ENCODE measurements at regions not wholly inside any gene's neighbourhood (a gene's known extent, or its start where the extent isn't known, plus 50 kb on each side); places are given as distances from the start of the nearest gene placed in this dataset.

DNA sequence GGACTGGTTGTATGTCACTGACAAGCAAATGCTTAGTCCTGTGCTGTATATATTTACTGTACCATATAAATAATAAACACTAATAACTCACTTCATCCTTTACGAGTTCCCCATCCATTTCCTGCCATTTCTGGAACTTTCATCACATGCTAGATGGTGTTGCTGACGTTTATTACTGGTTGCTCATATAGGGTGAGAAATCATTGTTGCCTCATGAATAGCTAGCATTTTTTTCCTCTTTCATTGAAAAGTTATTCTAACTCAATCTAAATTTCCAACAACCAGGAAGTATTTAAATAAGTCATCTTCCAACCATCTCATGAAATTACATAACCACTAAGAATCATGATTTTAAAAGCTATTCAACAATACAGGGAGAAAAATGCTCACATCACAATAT, 88.6 kb upstream of the RCN1 start:
- no peak for DNase-seq (ENCODE audit: low read depth)

DNA sequence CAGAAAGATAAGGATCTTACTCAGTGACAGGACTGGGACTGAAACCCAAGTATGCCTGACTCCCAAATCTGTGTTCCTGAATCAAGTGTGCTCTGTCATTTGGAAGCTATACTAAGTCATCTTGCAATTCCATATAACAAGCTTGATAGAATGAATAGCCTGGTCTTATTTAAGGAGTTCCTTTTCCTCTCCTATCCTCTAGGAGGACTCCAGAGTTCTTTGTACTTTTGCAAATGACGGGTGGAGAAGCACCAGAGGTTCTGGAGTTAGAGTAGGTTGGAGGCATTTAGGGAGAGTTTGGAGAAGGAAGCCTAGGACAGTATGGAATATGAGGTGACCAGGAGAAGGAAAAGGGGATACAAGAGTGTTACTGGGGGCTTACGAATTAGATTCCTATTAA, 92.9 kb upstream of the RCN1 start:
- no peak for DNase-seq (ENCODE audit: low read depth)

DNA sequence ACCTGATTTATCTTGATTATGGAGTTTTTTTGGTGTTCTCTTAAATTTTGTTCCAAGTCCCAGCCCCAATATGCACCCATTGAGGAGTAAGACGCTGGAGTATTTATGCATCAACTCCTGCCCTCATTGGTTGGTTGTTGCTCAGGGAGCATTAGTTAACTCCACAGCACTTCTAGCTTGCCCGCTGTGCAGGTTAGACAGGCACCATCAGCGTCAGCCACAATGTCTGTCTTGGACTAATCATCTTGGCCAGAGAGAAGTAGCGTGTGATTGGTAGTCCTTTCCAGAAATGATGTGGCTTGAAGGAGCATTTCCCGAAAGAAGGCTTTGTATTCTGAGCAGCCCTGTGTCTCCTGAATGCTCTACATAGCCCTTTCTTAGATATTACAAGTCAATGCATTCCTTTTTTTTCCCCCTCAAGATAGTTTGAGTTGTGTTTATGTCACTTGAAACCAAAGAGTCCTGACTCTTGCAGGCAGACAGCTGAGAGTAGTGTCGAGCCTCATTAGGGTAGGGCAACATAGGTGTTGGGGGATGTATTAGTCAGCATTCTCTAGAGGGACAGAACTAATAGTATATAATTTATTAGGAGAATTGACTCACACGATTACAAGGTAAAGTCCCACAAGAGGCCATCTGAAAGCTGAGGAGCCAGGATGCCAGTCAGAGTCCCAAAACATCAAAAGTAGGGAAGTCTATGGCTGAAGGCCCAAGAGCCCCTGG, 94.6 kb upstream of the RCN1 start:
- DNase-seq (ENCODE audit: low read depth), result no peak

DNA sequence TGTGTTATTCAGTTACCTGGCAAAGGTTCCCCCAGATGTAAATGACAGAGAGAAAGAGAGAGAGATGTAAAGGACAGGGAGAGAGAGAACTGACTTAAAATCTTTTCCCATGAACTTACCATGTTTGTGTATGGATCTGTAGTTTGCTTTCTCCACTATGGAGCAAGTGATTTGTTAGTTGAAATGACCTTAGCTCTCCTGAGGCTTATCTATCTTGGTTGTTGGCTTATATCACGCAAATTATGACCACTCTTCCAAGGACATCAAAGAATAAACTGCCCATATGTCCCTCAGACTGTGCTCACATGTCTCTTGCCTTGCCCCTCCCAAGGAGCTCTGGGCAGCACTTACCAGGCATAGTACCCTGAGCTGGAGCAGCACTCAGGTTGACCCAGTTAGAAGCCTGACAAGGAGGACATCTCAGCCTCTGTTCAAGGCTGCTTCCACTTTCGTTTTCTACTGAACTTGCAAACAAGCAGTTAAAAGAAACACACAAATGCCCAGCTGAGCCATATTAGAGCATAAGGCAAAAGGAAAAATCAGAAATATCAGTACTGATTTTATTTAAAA, 95.3 kb upstream of the RCN1 start:
- no peak for DNase-seq (ENCODE audit: low read depth)

DNA sequence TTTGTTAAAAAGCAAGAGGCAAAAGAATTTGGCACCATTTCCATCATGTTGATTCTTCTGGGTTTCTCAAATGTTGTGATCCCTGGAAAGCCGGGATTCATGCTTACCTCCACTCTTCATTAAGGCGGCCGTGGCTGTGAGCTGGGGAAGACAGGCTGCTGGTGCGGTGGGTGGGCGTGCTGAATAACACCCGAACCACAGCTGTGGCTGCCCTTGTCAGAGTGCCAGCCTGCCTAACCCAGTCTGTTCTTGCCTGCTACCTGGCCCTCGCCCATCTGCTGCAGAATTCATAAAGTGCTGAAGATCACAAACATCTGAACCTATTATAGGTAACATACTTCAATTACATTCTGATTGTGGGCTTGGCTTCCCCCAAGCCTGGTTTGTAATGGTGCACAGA, 95.8 kb upstream of the RCN1 start:
- DNase-seq (ENCODE audit: low read depth), result no peak

DNA sequence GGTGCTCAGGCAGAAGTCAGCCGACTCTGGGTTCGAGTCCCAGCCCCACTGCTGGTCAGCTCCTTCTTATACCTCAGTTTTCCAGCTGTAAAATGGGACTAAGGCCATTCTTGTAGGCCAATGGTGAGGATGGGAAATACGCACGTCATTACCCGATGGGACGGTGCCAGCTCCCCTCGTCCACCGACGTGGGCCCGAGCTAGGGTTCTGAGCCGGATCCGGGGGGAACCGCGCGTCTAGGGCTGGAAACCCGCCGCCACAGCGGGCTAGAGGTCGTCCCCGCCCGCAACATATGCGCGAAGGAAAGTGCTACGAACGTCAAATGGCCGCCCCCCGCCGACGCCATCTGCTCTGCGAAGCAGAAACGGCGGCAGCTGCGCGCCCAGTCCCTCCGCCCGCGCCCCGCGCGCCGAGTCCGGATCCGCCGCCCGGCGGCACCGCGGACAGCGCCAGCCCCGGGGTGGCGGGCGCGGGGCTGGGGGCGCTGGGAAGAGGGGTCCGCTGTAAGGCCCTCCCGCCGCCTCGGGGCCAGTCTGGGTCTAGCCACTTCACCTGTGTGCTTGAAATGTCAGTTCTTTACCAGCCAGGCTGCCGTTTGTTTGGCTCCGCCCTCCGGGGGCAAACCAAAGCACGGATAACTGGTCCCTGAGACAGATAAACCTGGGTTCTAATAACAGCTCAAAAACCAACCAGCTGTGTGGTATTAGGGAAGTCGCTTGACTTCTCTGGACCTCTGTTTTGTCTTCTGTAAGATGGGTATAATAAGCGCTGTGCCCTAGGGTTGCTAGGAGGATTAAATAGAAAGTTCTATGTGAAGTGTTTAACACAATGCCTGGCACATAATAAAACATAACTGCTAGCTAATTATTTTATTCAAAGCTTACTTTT, 103.5 kb upstream of the RCN1 start:
- no peak for DNase-seq (ENCODE audit: low read depth)

DNA sequence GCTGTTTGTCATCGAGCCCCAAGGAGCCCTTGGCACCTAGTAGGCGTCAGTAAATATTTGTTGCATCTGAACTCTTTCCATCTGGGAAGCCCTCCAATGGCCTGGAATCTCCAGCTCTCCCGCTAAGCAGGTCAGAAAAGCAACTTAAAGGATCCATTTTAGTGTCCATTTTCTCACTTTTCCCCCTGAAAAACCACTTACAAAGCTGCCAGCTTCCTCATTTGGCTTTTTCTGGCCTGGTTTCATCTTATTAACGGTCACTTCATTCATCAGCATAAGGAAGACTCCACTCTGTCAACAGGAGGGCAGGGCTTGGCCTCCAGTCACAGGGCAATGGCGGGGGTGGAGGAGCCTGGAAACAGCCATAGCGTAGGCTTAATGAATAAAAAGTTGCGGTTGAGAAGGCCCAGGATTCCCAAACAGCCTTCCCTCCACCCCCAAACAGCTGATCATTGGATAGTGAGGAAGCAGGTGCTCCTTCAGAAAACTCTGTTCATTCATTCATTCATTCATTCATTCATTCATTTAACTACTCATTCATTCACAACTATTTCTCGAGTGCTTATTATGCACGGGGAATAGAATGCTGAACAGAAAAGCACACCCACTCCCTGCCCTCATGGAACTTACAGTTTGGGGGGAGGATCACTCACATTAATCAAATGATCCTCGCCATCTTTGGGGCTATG, 104.5 kb upstream of the RCN1 start:
- DNase-seq (ENCODE audit: low read depth), result no peak

DNA sequence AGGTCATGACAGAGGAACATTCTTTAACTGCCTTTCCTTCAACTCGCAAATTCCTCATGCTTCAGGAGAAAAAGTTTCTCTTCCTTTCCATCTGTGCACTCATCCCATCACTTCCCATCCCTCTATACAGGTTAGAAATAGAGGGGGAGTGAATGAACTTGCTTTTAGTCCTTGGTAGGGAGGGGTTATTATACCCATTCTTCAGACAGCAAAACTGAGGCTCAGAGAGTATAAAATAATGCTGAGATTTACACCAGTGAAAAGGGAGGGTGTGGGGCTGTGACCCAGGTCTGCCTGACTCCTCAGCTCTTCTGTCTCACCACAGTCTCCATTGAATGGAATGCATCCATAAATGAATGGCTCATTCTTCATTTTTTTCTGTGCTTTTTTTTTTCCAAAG, 109.4 kb upstream of the RCN1 start:
- no peak for DNase-seq (ENCODE audit: low read depth)

DNA sequence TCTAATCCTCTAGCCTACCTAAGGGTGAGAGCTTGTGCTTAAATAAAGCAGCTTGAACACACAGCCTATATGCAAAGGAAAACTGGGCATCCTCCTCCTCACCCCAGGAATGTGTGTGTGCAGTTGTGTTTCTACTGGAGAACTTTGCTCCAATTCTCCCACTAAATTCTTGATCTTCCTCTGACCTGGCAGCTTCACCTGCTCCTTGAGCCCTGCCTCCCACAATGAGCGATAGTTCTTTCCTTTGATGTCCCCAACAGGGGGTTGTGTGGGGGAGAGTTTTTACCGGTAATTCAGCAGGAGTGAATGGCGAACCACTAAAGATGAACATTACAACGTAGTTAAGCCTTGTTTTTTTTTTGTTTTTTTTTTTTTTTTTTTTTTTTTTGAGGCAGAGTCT, 113.5 kb upstream of the RCN1 start:
- DNase-seq (ENCODE audit: low read depth), result no peak

DNA sequence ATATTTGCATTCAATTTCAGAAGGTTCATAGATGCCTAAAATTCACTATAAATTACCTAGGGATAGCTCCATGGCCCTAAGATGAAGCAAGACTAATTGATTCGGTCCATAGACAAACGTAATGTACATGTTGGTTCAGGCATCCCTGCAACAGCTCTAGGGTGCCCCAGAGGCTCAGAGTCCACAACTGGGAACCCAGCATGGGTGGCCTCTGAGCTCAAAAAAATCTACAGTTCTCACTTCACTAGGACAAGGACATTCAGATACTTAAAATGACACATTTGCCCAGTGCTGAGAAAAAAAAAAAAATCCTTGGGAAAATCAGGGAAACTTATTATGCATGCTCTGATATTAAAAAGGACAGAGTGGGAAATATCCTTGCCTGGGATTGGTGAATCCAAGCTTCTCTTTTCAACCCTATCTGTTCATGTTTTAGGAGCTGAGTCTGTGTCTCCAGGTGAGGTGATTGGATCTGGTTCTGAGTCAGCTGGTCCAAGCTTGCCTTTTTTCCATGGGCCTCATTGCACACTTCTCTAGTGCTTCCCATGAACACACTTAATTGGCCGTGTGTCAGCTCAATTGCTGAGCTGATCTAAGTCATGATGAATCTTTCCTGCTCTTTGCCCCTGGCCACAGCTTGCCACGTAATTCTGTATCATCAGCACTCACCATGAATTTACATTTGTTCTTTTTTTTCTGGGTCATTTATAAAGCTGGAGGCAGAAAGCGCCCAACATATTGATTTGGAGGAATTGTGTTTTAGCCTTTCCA, 116.3 kb upstream of the RCN1 start:
- DNase-seq (ENCODE audit: low read depth), result no peak

DNA sequence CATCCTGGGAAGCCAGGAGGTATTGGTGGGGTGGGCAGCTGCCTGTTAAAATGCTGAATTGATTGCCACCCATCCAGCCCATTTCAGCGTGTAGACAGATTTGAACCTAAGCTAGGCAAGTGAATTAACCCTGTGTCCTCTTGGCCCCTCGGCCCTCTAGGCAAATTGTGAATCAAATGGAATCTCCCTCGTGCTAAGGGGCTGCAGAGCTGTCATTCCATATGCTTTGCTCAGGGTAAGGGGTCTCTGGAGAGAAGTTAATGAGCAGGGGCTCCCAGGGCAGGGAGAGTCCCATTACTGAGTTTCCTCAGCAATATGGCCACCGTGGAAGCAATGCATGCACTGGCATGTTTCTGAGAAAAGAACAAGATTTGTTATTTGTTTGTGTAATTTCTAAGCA, 117.7 kb upstream of the RCN1 start:
- no peak for DNase-seq (ENCODE audit: low read depth)

DNA sequence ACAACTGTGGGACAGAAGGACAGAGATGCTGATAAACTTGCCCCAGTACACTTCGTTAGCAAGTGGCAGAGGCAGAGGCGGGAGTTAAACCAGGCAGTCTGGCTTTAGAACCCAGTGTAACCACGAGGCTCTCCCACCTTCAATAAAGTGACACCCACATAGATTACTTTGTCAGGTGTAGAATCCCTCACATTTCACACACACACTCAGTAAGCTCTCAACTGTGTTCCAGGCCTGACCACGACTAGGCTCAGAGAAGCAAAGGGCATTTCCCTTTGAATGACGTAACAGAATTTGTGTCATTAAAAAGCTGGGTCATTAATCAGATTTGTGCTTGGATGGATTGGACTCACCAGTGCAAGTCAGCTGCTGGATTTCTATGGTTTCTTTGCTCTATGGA, 118.3 kb upstream of the RCN1 start:
- DNase-seq (ENCODE audit: low read depth), result no peak

DNA sequence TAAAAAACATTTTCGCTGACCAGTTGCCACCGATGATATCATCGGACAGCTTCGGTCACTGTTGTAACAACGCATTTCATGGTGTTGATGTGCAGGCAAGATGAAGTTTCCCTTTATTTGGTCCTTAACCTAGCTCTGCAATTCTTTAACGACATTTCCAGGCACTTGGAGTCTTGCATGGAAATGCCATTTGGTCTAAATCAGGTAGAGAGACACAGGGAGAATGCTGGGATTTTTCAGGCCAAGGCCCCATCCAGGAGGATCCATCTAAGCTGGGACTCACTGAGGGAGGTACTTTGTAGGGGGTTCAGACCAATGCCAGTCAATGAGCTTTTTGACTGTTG, 121.5 kb upstream of the RCN1 start:
- DNase-seq (ENCODE audit: low read depth), result no peak

DNA sequence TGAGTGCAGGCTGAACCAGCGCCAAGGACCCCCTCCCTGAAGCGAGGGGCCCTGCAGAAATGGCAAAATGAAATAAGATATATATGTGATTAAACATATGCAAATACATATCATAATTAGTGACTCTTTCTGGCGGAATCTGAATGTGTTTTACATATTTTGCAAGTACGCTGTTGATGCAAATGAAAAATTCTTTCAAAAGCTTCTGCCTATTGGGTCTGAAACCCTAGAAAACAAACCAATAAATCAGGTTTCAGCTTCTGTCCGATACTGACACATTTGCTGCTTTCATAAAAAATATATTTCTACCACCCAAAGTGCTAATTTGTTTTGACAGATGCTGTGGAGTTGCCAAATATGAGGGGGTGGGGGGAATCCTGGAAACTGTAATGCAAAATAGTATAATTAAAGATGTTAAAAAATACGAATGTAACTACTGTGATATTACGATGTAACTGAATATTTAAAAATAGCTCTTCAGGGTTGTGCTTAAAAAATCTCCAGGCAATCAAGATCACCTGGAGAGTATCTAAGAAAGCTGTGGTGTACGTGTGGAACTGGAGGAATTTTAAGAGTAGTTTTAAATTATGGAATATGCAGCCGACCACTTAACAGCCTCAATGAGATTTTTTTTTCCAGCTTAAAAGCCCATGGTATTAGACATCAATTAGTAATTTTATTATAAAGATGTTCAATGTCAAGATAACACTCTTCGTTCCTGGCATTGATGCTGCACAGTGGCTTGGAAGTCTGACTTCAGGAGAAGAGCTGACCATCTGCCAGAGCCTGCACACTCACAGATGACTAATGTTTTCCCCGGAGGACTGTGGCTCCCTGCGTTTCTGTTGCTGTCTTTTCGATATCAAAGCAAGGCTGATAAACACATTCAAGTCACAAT, 122.2 kb upstream of the RCN1 start:
- no peak for DNase-seq (ENCODE audit: low read depth)

DNA sequence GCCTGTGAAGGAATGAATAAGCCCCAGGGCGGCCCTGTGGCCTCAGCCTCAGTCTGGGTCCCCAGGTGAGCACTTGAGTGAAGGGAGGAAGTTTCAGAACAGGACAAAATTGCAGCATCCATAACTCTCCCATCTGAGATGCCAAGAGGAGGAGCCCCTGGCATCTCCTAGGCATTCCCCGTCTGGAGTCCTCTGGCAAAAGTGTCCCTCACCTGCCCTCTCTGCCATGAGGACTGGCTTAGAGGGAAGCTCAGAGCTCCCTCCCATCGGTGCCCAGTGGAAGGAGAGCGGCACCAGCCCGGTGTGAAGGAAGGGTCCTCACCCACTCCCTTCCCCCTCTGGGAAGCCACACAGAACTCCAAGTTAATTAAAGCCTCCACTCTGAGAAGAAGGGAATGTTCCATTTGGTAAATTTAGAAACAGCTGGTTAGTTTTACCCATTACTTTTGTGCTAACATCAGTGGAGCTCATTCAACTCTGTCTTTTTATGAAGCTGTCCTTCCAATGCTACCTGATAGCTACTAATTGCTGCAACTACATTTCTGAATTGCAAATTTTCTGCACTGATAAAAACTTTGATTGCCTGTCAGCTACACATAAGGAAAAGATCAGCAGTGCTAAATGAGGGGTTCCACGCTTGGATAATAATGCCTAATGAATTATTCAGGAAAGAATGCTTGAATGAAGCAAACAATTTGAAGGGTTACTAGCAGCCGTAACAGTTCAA, 123.3 kb upstream of the RCN1 start:
- DNase-seq (ENCODE audit: low read depth), result no peak

DNA sequence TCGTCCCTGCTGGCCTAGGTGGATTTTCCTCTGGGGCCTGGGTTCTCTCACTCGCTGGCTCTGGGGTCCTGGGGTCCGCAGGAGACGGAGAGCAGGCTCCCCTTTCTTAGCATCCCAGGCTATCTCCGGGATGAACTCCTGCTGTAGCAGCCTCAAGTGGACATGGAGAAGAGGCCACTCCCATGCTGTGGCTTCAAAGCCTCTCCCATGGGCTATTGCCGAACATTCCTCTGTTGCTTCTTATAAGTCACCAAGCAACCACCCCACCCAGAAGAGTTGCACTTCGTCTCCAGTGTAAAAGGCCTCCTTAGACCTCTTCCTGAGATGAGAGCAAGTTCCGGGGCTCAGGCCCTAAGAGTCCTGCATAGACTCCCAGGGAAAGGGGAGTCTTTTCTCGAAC, 124.0 kb upstream of the RCN1 start:
- no peak for DNase-seq (ENCODE audit: low read depth)

DNA sequence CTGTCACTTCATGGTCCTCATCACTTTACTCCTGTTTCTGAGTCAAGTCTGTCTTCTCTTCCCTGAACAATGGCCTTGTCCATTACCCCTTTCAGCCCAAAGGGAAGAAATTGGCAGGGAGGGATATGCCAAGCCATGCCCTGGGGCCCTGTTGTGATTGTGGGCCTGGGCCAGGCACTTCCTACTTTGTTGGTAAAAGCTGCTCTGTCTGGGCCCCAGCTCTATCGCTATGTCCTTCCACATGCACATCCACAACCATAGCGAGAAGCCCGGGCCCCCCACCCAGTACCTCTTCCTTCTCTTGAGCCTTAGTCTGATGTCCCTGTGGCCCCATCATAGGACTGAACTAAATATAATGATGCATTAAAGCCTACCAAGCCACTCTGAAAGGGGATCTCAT, 126.7 kb upstream of the RCN1 start:
- DNase-seq (ENCODE audit: low read depth), result no peak

DNA sequence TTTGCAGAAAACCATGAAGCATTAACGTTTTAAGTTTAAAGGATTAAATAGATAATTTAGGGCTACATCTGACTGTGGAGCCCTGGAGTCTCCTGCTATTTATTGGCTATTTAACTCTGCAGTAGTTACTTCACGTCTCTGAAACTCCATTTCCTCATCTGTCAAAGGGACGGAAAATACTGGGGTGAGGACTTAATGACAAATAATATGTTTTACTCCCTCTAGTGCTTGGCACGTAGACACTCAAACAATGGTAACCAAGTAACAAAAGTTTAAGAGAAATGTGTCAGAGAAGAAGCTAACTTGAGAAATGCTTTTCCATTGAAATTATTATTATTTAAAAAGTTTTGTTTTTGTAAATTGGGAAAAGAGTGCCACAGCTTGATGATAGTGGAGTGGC, 130.7 kb upstream of the RCN1 start:
- DNase-seq (ENCODE audit: low read depth), result no peak

DNA sequence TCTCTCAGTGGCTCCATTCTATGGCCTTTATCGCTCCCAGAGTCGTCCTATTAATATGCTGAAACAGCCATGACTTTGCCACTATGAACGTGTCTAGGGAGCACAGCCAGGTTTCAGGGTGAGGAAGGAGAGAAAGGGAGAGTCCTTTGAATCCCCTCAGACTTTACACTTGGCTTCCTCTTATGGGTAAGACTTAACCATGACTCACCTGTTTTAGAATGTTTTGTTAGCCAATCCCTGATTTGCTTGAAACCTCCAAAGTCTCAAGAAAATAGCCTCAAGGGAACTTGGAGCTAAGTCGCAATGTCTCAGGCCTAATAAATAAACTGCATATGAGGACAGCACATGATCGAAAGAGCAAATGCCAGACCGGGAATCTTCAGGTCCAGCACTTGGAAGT, 131.2 kb upstream of the RCN1 start:
- DNase-seq (ENCODE audit: low read depth), result no peak

DNA sequence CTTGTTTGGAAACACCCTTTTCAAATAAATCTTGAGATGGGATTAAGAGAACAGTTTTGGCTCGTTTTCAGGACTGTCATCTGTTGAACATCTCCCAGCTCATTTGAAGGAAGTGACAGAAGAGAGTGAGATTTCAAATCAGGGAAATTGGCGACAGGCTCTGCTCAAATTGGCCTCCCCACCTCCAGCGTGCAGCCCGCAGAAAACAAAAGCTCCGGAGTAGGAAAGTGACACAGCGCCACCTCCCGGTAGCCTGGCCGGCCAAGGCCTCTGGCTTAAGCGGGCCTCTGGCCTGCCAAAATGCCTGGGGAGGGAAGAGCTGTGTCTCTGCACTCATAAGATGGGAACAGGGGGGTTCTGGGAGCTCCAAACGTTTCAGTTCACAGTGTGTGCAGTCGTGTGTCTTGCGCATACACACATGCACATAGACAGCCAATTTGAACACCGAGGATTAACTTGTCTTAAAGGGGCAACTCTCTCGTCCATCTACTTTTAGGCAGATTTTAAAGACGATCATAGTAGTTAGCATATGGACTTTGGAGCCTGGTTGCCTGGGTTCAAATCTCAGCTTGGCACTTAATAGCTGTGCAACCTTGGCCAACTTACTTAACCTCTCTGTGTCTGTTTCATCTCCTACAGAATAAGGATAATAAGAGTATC, 132.7 kb upstream of the RCN1 start:
- DNase-seq (ENCODE audit: low read depth), result peak; percentile 39

All from stimulated activated CD8-positive, alpha-beta memory T cell treated with anti-CD3 and anti-CD28 coated beads, Interleukin-7, amount 100 ng/mL, for 24 hours (primary cell).